Immature natural killer cell (primary cell): ENCODE measurements at regions not wholly inside any gene's neighbourhood (a gene's known extent, or its start where the extent isn't known, plus 50 kb on each side); places are given as distances from the start of the nearest gene placed in this dataset.

Source experiments
- DNase-seq, 3 donors: peaks; one replicate each; pipeline ENCODE4 v3.0.0; 2022; ENCODE audit warnings: mixed read lengths in 1 of 3
- H3K27ac Mint-ChIP-seq, 6 donors: one replicate each; pipeline ENCODE4 v1.8.0; 2020; ENCODE audit warnings: mixed read lengths in 6 of 6, mild to moderate bottlenecking in 5 of 6, inconsistent platforms in 4 of 6, moderate library complexity in 3 of 6
- H3K27me3 Mint-ChIP-seq, 3 donors: one replicate each; pipeline ENCODE4 v1.8.0; 2020 to 2021; ENCODE audit warnings: low read depth in 3 of 3, mild to moderate bottlenecking in 3 of 3, mixed read lengths in 3 of 3, moderate library complexity in 3 of 3, inconsistent platforms in 1 of 3
- H3K36me3 Mint-ChIP-seq, 3 donors: one replicate each; pipeline ENCODE4 v1.8.0; 2020; ENCODE audit warnings: mixed read lengths in 3 of 3, inconsistent platforms in 2 of 3, mild to moderate bottlenecking in 2 of 3
- H3K4me1 Mint-ChIP-seq, 2 donors: one replicate each; pipeline ENCODE4 v1.8.0; 2020; ENCODE audit warnings: inconsistent platforms in 2 of 2, mild to moderate bottlenecking in 2 of 2, mixed read lengths in 2 of 2, moderate library complexity in 1 of 2
- H3K4me3 Mint-ChIP-seq, 5 donors: one replicate each; pipeline ENCODE4 v1.8.0; 2020; ENCODE audit warnings: mild to moderate bottlenecking in 5 of 5, mixed read lengths in 5 of 5, inconsistent platforms in 3 of 5, moderate library complexity in 3 of 5
- H3K9me3 Mint-ChIP-seq, 6 donors: one replicate each; pipeline ENCODE4 v1.8.0; 2020; ENCODE audit warnings: mild to moderate bottlenecking in 6 of 6, mixed read lengths in 6 of 6, inconsistent platforms in 4 of 6, moderate library complexity in 3 of 6

DNA sequence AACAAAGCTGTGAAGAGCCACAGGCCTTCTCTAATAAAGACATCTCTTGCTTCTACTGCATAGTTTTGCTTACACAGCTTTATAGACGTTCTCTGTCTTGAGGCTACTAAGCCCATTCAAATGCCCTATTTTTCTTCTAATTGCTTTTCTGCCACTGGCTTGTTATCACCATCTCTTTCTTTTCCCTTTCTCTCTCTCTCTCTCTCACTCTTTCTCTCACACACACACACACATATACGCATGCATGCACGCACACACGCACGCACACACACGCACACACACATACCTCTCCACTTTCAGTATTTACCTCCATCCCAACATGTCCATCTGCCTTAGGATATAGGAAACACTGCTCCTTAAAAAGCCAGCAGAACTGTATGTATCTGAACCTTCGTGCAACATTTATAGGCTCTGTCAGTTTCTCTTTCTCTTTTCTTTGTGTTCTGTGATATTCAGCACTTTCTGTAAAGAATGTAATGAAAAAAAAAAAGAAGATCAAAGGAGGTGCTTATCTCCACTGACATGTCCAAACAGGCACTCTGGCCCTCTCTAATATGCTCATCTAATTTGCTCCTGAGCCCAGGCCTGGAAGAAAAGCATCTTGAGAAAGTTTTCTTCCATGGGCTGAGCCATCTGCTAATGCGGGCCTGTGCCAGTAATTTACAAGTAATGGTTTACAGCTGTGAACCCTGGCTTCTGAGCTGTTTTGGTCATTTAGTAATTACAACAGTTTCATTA lies 1046.7 kb upstream of the MAP3K7 start:
- Mint-ChIP-seq H3K27ac (no peak overlapping the region), H3K27me3 (peaks cover 0 to 2% (median 1%) of the 10 kb centered on the region in 3 donors), H3K4me1 (peaks cover 0 to 3% of the 10 kb centered on the region in 2 donors), H3K36me3 (no peaks in the 10 kb centered on the region), H3K9me3 (peaks cover 5 to 17% (median 10%) of the 10 kb centered on the region in 6 donors), H3K4me3 (no peak overlapping the region)
- no peak for DNase-seq

DNA sequence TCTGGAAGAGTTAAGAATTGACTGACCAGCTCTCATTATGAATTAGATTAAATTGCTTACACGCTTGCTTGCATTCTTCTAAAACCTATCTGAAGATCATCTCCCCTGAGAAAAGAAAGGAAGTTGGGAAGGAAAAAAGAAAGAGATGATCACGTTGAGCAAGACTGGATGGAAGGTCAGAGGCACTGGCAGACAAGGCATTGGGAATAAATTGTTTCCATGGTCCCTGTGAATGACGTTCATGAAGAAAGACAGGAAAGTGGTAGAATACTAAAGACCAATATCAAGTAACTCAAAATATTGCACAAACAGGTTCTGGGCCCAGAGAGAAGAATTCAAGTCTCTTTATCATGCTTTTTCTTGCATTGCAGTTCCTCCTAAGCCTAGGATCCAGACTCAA lies 1045.4 kb upstream of the MAP3K7 start:
- Mint-ChIP-seq H3K4me1 (peaks cover 0 to 3% of the 10 kb centered on the region in 2 donors), H3K4me3 (no peak overlapping the region), H3K27me3 (peaks cover 0 to 1% (median 0%) of the 10 kb centered on the region in 3 donors), H3K9me3 (peaks cover 2 to 13% (median 11%) of the 10 kb centered on the region in 6 donors), H3K36me3 (no peaks in the 10 kb centered on the region), H3K27ac (no peak overlapping the region)
- no peak for DNase-seq

DNA sequence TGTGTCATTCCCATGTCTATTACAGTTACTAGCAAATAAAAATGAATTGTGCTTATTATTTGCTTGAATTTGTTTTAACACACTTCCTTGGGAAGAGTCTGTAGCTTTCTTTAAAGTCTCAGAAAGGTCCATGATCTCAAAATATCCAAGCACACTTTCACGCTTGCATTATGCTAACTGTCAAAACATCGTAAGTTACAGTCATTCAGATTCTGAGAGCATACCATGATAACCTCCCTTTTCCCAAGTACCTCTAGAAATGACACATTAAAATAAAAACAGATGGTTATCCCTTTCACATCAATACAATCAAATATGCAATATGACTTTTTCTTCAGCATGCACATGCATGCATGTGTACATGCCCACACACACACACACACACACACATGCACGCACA lies 1044.4 kb upstream of the MAP3K7 start:
- H3K27me3 Mint-ChIP-seq, result peaks cover 0 to 1% (median 0%) of the 10 kb centered on the region in 3 donors
- no peak overlapping the region for H3K4me3 Mint-ChIP-seq
- H3K27ac Mint-ChIP-seq, result no peak overlapping the region
- peaks cover 2 to 17% (median 8%) of the 10 kb centered on the region in 6 donors for H3K9me3 Mint-ChIP-seq
- no peak for DNase-seq
- no peaks in the 10 kb centered on the region for H3K36me3 Mint-ChIP-seq
- H3K4me1 Mint-ChIP-seq, result peaks cover 0 to 3% of the 10 kb centered on the region in 2 donors

DNA sequence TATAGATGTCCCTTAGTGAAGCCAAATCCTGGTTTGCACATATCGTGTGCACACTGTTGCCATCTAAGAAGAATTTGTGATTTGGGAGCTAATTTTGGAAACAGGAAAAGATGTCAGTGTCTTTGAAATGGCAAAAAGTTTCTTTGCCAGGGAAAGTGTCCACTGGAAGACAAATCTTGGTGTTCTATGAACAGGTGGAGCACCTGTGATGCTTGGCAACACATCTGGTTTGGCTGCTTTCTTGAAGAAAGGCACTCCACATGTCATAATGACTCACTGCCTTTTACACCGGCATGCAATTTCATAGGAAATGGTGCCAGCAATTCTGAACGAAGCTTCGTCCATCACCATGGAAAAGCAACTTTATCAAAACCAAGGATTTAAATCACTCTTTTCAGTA lies 1040.0 kb upstream of the MAP3K7 start:
- H3K4me3 Mint-ChIP-seq, result no peak overlapping the region
- no peaks in the 10 kb centered on the region for H3K36me3 Mint-ChIP-seq
- H3K27ac Mint-ChIP-seq, result no peak overlapping the region
- peaks cover 3 to 17% (median 12%) of the 10 kb centered on the region in 6 donors for H3K9me3 Mint-ChIP-seq
- DNase-seq, result no peak
- H3K27me3 Mint-ChIP-seq, result peaks cover 0 to 1% (median 0%) of the 10 kb centered on the region in 3 donors
- no peaks in the 10 kb centered on the region for H3K4me1 Mint-ChIP-seq

DNA sequence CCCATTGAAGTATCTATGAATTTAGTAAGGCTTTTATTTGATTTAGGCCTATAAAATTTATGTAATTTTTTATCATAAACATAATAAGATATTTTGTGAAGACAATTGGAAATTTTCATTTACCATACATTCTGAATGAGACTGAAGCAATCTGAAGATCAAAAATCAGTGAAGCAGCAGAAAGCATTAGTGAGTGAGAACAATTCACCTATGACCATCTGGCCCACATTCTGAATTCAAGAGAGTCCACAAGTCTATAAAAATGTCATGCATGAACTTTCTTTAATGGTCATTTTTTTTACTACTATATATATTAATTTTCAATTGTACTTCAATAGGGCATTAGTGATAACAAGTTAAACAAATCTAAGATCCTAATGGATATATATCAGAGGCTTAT lies 1026.6 kb upstream of the MAP3K7 start:
- H3K27me3 Mint-ChIP-seq, result no peaks in the 10 kb centered on the region
- peaks cover 0 to under 1% (median 0%) of the 10 kb centered on the region in 3 donors for H3K36me3 Mint-ChIP-seq
- DNase-seq, result no peak
- no peak overlapping the region for H3K27ac Mint-ChIP-seq
- H3K4me1 Mint-ChIP-seq, result no peaks in the 10 kb centered on the region
- H3K9me3 Mint-ChIP-seq, result peaks cover 0 to 26% (median 9%) of the 10 kb centered on the region in 6 donors
- no peak overlapping the region for H3K4me3 Mint-ChIP-seq

DNA sequence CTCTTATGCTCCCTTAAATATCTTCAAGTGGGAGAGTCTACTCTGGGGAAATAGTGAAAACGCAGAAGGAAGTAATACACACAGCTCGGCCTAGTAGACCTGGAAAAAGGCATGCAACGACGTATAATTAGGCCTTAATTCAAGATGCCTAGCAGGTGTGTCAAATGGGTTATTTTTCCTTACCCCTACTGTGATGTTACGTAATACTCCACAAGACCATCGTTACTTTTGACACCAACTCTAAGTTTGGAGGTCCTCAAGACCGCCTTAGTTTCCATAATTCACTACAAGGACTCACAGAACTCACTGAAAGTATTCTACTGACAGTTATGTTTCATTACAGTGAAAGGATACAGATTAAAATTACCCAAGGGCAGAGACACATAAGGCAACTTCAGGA lies 1024.3 kb upstream of the MAP3K7 start:
- Mint-ChIP-seq H3K27ac (no peak overlapping the region), H3K9me3 (peaks cover 0 to 34% (median 4%) of the 10 kb centered on the region in 6 donors), H3K4me1 (no peaks in the 10 kb centered on the region), H3K36me3 (no peaks in the 10 kb centered on the region), H3K27me3 (no peaks in the 10 kb centered on the region), H3K4me3 (no peak overlapping the region)
- DNase-seq, result no peak

DNA sequence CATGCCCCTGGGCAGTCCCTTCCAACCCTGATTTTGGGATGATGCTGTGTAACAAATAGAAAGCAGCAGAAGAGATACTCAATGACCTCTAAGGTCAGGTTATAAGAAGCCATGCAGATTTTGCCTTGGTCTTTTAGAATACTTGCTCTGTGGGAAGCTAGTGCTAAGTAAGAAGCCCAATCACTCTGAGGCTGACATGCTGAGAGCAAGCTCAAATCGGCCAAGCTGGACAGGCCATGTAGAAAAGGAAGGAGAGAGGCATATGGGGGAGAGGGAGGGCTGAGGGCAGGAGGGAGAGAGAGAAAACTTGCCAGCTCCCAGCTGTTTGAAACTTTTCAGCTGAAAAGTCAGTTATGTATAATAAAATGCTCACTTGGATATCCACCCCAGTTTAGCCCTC lies 1021.6 kb upstream of the MAP3K7 start:
- Mint-ChIP-seq H3K27me3 (no peaks in the 10 kb centered on the region), H3K4me3 (no peak overlapping the region), H3K9me3 (peaks cover 0 to 40% (median 3%) of the 10 kb centered on the region in 6 donors), H3K4me1 (no peaks in the 10 kb centered on the region), H3K36me3 (no peaks in the 10 kb centered on the region), H3K27ac (no peak overlapping the region)
- DNase-seq, result no peak

DNA sequence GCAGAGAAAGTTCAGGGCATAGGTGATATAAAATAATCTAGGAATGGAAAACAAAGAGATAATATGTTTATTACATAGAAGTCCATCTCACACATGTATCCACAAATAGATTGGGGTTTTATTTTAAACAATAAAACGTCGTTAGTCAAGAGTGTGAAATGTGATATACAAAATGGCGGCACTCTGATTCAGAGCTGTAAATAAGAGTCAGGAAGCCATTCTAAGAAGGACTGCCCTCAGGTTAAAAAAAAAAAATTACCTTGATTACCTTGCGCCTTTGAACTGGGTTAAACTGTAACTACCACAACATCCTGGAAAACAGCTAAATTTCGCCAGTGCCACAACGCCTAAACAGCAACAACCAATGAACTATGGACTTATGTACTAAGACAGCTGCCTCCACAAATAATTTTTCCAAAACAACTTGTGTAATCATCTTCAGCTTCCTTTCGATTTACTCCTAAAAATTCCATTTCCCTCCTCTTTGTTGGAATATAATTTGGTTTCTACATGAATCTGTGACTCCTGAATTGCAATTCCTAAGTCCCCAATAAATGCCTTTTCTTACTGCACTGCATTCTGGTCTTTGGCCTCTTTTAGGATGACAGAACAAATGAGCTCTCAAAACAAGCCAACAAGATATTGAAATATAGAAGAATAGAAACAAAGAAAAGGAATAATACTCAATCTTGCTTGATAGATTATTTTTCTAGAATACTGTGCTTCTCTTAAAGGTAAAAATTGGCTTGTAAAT lies 1019.5 kb upstream of the MAP3K7 start:
- no peaks in the 10 kb centered on the region for H3K4me1 Mint-ChIP-seq
- no peak overlapping the region for H3K4me3 Mint-ChIP-seq
- no peaks in the 10 kb centered on the region for H3K27me3 Mint-ChIP-seq
- H3K36me3 Mint-ChIP-seq, result no peaks in the 10 kb centered on the region
- H3K27ac Mint-ChIP-seq, result no peak overlapping the region
- DNase-seq, result no peak
- H3K9me3 Mint-ChIP-seq, result peaks cover 2 to 38% (median 4%) of the 10 kb centered on the region in 6 donors

DNA sequence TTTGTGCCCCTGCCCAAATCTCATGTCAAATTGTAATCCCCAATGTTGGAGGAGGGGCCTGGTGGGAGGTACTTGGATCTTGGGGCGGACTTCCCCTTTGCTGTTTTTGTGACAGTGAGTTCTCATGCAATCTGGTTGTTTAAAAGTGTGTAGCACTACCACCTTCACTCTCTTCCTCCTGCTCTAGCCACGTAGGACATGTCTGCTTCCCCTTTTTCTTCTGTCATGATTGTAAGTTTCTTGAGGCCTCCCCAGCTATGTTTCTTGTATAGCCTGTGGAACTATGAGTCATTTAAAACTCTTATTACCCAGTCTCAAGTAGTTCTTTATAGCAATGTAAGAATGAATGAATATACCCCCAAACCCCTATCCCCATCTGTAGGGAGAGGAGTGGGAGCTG lies 1013.7 kb upstream of the MAP3K7 start:
- no peaks in the 10 kb centered on the region for H3K4me1 Mint-ChIP-seq
- peaks cover 0 to 2% (median 2%) of the 10 kb centered on the region in 3 donors for H3K27me3 Mint-ChIP-seq
- peaks cover 0 to 15% (median 6%) of the 10 kb centered on the region in 6 donors for H3K9me3 Mint-ChIP-seq
- H3K36me3 Mint-ChIP-seq, result no peaks in the 10 kb centered on the region
- H3K27ac Mint-ChIP-seq, result no peak overlapping the region
- no peak overlapping the region for H3K4me3 Mint-ChIP-seq
- no peak for DNase-seq

DNA sequence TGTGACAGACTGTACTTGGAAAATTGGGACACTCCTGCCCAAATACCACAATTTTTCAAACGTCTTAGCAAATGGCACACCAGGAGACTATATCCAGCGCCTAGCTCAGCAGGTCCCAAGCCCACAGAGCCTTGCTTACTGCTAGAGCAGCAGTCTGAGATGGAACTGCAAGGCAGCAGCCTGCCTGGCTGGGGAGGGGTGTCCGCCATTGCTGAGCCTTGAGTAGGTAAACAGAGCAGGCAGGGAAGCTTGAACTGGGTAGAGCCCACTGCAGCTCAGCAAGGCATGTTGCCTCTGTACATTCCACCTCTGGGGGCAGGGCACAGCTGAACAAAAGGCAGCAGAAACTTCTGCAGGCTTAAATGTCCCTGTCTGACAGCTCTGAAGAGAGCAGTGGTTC lies 1003.3 kb upstream of the MAP3K7 start:
- Mint-ChIP-seq H3K4me3 (no peak overlapping the region), H3K4me1 (no peaks in the 10 kb centered on the region), H3K27ac (no peak overlapping the region), H3K9me3 (peaks cover 13 to 41% (median 14%) of the 10 kb centered on the region in 6 donors), H3K36me3 (peaks cover 0 to 3% (median 0%) of the 10 kb centered on the region in 3 donors), H3K27me3 (peaks cover 0 to 2% (median 0%) of the 10 kb centered on the region in 3 donors)
- DNase-seq, result no peak

DNA sequence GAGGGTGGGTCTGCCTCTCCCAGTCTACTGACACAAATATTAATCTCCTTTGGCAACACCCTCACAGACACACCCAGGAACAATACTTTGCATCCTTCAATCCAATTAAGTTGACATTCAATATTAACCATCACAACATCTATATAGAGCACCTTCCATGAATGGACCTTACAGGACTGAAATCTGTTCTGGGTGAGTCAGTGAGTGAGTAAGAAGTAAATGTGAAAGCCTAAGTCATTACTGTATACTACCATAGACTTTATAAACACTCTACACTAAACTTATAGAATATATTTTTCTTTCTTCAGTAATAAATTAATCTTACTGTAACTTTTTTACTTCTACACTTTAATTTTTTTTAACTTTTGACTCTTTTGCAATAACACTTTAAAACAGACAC lies 993.8 kb upstream of the MAP3K7 start:
- H3K9me3 Mint-ChIP-seq, result peaks cover 2 to 21% (median 6%) of the 10 kb centered on the region in 6 donors
- DNase-seq, result no peak
- no peaks in the 10 kb centered on the region for H3K4me1 Mint-ChIP-seq

DNA sequence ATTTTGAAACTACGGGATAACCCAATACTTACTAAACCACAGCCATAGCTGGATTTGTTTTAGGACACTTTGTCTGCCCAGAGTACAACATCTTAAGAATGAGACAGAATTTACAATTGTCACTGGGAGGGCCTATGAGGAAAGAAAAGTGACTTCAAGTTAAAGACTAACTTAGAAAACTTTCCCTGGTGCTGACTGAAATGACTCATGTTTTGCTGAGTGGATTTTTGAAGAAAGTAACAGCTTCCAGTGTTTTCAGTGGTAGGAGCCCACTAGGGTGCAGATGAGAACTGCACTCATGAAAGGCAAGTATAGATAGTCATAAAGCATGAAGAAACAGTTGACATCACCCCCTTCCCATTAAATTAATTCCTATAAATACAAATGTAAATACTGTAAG lies 988.2 kb upstream of the MAP3K7 start:
- no peak for DNase-seq
- H3K27ac Mint-ChIP-seq, result no peak overlapping the region
- H3K9me3 Mint-ChIP-seq, result peaks cover 0 to 24% (median 3%) of the 10 kb centered on the region in 6 donors
- no peaks in the 10 kb centered on the region for H3K4me1 Mint-ChIP-seq
- H3K27me3 Mint-ChIP-seq, result no peaks in the 10 kb centered on the region
- no peaks in the 10 kb centered on the region for H3K36me3 Mint-ChIP-seq
- no peak overlapping the region for H3K4me3 Mint-ChIP-seq

More for the DNA sequence above, 993.8 kb upstream of the MAP3K7 start:
- Mint-ChIP-seq H3K4me3 (no peak overlapping the region), H3K27me3 (no peaks in the 10 kb centered on the region), H3K27ac (no peak overlapping the region), H3K36me3 (no peaks in the 10 kb centered on the region)

DNA sequence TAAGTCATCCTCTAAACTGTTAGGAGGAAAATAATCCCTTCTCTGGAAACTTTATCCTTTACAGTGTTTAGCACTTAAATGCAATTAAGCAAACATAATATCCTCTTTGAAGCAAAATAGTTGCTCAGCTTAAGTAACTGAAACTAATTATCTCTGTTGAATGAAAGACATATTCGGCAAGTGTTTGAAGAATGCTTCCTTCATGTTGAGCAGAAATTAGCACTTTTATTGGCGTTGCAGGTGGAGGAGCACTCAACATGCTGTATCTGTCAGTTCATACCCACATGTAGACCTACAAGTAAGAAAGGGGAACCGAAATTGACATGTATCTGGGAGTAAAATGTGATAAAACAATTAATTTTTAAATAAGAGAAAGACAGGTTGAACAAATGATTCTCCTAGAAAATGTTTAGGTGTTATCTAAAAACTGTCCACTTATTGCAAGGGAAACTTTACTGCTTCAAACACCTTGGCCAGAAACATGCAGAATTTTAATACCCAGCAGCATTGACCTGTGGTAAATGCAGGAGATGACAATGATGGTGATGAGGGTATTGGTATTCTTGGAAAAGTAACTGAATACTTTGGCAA lies 987.0 kb upstream of the MAP3K7 start:
- H3K36me3 Mint-ChIP-seq, result no peaks in the 10 kb centered on the region
- peaks cover 0 to 29% (median 3%) of the 10 kb centered on the region in 6 donors for H3K9me3 Mint-ChIP-seq
- H3K27me3 Mint-ChIP-seq, result peaks cover 0 to 2% (median 0%) of the 10 kb centered on the region in 3 donors
- H3K4me1 Mint-ChIP-seq, result no peaks in the 10 kb centered on the region
- no peak overlapping the region for H3K4me3 Mint-ChIP-seq
- DNase-seq, result no peak
- H3K27ac Mint-ChIP-seq, result no peak overlapping the region

DNA sequence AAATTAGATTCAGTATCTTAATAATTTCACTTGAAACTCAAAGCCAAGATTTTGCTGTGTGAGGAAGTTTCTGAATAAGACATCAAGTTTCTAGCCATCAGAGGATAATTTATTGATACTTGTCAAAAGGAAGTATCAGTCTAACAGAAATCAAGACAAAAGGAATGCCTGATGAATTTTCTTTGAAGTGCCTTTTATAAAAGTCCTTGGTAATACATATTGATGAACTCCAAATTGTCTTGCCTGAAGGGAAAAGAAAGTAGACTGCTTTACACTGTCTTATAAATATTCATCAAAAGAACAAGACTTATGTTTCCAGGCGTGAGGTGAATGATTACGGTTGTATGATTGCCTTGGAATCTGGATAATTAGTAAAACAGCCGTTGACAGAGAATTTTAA lies 986.0 kb upstream of the MAP3K7 start:
- Mint-ChIP-seq H3K4me3 (no peak overlapping the region), H3K4me1 (no peaks in the 10 kb centered on the region), H3K9me3 (peaks cover 0 to 29% (median 3%) of the 10 kb centered on the region in 6 donors), H3K27me3 (peaks cover 0 to 2% (median 0%) of the 10 kb centered on the region in 3 donors), H3K36me3 (no peaks in the 10 kb centered on the region), H3K27ac (no peak overlapping the region)
- DNase-seq, result no peak
